ENCODE measurements at regions not wholly inside any gene's neighbourhood (a gene's known extent, or its start where the extent isn't known, plus 50 kb on each side); places are given as distances from the start of the nearest gene placed in this dataset.

DNA sequence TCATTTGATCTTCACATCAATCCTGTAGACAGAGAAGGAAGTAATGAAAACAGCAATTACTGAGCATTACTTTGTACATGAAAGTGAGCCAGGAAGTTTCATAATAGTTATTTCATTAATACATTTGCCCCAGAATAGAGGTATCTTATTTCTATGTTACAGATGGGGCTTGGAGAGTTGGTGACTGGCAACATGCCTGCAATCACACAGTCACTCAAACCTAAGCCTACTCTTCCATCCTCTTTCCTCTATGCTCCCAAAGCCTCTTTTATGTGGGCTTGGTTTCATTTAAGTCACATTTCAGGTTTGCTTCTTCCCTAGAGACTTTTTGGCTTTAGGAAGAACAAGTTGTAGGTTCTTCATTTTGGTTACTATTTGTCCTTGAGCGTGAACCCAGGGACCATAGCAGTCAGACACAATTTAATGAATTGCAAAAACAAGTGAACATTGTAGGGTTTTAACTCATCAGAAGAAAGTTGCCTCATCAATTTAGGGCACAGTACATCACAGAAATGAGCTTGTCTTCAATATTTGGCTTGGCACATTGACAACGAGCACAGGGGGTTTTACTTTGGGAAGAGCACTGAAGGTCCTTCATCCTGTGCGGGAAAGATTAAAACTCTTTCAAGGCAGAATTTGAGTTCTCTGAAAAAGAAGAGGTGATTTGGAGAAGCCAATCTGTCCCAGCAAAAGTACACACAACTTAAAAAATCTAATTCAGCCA lies 381.1 kb downstream of the TMEM38B start:
- no peak overlapping the region for H2AFZ ChIP-seq (ENCODE audit: low read length)
- no peak overlapping the region for H3K9ac ChIP-seq (ENCODE audit: low read length)
- H3K9me2 ChIP-seq (replicated peaks; ENCODE audit: insufficient read depth, low read length): no peaks in the 10 kb centered on the region
- no peaks in the 10 kb centered on the region for H3K27me3 ChIP-seq (ENCODE audit: low read length)
- no peak overlapping the region for H3K4me3 ChIP-seq (ENCODE audit: low read length)
- no peak overlapping the region for H3K4me2 ChIP-seq (ENCODE audit: low read depth, low read length, poor library complexity, severe bottlenecking)
- no peaks in the 10 kb centered on the region for H3K4me1 ChIP-seq (ENCODE audit: low read length)
- no peak for DNase-seq
- no peaks in the 10 kb centered on the region for H3K9me3 ChIP-seq (ENCODE audit: low read length)
- H3K27ac ChIP-seq (ENCODE audit: low read length): no peak overlapping the region
- H4K20me1 ChIP-seq (ENCODE audit: insufficient read depth, low read depth, low read length): no peaks in the 10 kb centered on the region
- no peaks in the 10 kb centered on the region for H3K79me2 ChIP-seq (ENCODE audit: low read length)
- H3K36me3 ChIP-seq (ENCODE audit: insufficient read depth, low read length): no peaks in the 10 kb centered on the region

DNA sequence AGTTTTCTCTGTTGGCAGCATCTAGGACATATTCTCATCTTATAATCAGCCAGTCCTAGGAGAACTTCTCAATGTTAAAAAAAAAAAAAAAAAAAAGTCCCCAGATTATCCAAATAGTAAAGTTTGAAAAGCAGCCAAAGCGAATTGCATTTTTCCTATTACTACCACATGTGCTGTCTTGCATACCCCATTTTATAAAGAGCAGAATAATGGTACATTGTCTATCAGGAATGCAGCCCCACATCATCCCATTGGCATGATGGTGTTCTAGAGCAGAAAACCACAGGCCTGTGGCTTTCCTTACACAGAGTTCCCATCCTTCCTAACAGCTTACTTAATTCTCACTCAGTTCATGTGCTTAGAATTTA lies 381.6 kb downstream of the TMEM38B start:
- Histone ChIP-seq H3K27ac (ENCODE audit: low read length) (no peak overlapping the region), H3K4me3 (ENCODE audit: low read length) (no peak overlapping the region)

DNA sequence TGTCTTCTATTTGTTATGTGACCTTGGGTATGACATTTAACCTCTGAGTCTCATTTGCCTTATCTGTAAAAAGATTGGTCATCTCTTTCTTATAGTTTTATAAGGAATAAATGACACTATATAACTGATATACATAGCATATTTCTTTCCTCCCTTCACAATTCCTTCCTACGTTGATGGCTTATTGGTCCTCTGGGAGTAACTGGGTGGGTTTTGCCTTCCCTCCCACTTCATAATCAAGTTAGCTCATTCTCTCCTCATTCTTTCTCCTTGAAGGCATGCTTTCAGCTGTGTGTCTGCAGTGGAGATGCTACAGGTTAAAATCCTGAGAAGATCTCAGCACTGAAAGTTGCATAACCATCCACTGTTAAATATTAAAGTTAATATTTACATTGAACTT lies 382.4 kb downstream of the TMEM38B start:
- Histone ChIP-seq H3K9ac (ENCODE audit: low read length) (no peak overlapping the region), H2AFZ (ENCODE audit: low read length) (no peak overlapping the region), H3K9me2 (replicated peaks; ENCODE audit: insufficient read depth, low read length) (no peaks in the 10 kb centered on the region), H3K4me2 (ENCODE audit: low read depth, low read length, poor library complexity, severe bottlenecking) (no peak overlapping the region), H3K27me3 (ENCODE audit: low read length) (peaks cover 3% of the 10 kb centered on the region; the same call in 1 of the 2 replicates), H3K4me3 (ENCODE audit: low read length) (no peak overlapping the region), H3K27ac (ENCODE audit: low read length) (no peak overlapping the region), H3K36me3 (ENCODE audit: insufficient read depth, low read length) (no peaks in the 10 kb centered on the region), H3K9me3 (ENCODE audit: low read length) (no peaks in the 10 kb centered on the region), H3K79me2 (ENCODE audit: low read length) (no peaks in the 10 kb centered on the region), H3K4me1 (ENCODE audit: low read length) (no peaks in the 10 kb centered on the region), H4K20me1 (ENCODE audit: insufficient read depth, low read depth, low read length) (no peaks in the 10 kb centered on the region)
- DNase-seq: no peak

More for the DNA sequence above, 381.6 kb downstream of the TMEM38B start:
- Histone ChIP-seq H3K4me1 (ENCODE audit: low read length) (no peaks in the 10 kb centered on the region), H2AFZ (ENCODE audit: low read length) (no peak overlapping the region), H3K9me2 (replicated peaks; ENCODE audit: insufficient read depth, low read length) (no peaks in the 10 kb centered on the region), H4K20me1 (ENCODE audit: insufficient read depth, low read depth, low read length) (no peaks in the 10 kb centered on the region), H3K4me2 (ENCODE audit: low read depth, low read length, poor library complexity, severe bottlenecking) (no peak overlapping the region), H3K79me2 (ENCODE audit: low read length) (no peaks in the 10 kb centered on the region), H3K9me3 (ENCODE audit: low read length) (no peaks in the 10 kb centered on the region), H3K27me3 (ENCODE audit: low read length) (peaks cover 1% of the 10 kb centered on the region; the same call in 1 of the 2 replicates), H3K9ac (ENCODE audit: low read length) (no peak overlapping the region), H3K36me3 (ENCODE audit: insufficient read depth, low read length) (no peaks in the 10 kb centered on the region)
- DNase-seq: no peak

DNA sequence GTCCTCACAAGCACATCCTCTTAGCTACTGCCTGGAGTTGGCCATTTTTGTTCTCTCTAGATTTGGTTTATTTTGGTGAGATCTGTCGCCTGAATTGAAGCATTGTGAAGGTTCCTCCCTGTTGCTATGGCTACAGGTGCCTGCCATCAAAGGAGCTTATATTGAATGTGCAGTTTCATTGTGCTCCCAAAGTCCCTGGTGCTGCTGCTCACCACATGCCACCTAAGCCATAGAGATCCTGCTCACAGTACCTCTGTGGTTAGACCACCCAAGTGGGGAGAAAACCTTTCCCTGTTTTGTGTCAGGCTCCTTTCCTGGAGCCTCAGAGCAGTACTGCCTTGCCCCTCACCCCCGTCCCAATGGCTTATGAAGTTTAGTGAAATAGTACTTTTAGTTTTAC lies 383.4 kb downstream of the TMEM38B start:
- Histone ChIP-seq H3K9ac (ENCODE audit: low read length) (no peak overlapping the region), H3K4me1 (ENCODE audit: low read length) (no peaks in the 10 kb centered on the region), H3K36me3 (ENCODE audit: insufficient read depth, low read length) (no peaks in the 10 kb centered on the region), H3K27ac (ENCODE audit: low read length) (no peak overlapping the region), H3K27me3 (ENCODE audit: low read length) (peaks cover 3% of the 10 kb centered on the region; the same call in 1 of the 2 replicates), H3K4me3 (ENCODE audit: low read length) (no peak overlapping the region), H2AFZ (ENCODE audit: low read length) (no peak overlapping the region), H3K9me2 (replicated peaks; ENCODE audit: insufficient read depth, low read length) (no peaks in the 10 kb centered on the region), H3K79me2 (ENCODE audit: low read length) (no peaks in the 10 kb centered on the region), H3K9me3 (ENCODE audit: low read length) (no peaks in the 10 kb centered on the region), H3K4me2 (ENCODE audit: low read depth, low read length, poor library complexity, severe bottlenecking) (no peak overlapping the region), H4K20me1 (ENCODE audit: insufficient read depth, low read depth, low read length) (no peaks in the 10 kb centered on the region)
- no peak for DNase-seq

DNA sequence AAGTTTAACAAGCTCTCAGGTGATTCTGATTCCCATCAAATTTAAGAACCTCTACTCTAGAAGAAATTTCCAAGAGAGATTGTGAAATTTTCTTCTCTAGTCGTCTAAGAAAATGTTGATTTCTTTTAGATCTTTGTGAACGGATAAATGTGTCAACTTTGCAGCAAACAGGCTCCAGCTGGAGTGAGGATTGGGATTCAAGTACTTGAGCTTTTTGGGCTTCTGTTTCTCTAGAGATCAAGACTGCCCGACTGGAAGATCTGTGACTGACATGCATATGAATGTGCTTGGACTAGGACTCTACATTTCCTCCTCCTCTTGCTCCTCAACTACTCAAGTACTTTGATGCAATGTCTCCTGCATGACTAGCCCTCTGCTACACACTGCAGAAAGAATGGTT lies 388.3 kb downstream of the TMEM38B start:
- no peak overlapping the region for H3K4me2 ChIP-seq (ENCODE audit: low read depth, low read length, poor library complexity, severe bottlenecking)
- H4K20me1 ChIP-seq (ENCODE audit: insufficient read depth, low read depth, low read length): no peaks in the 10 kb centered on the region

DNA sequence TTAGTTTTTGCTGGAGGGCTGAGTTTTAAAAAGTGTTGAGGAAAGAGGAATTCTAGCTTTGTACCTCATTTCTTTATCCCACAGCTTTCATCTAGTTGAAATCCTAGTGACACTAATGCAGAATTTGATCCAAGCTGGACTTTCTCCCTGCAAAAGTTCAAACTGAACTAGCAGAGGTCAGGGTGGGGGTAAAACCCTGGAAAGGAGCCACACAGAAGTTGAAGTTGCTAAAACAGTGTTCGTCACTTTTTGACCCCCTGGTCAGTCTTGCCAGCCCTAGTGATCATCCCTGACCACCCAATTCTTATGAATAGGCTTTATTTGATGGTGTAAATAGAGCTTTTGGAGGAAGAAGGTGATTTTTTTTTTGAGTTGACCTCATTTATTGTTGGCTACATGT lies 390.4 kb downstream of the TMEM38B start:
- H3K4me2 ChIP-seq (ENCODE audit: low read depth, low read length, poor library complexity, severe bottlenecking): no peak overlapping the region
- no peaks in the 10 kb centered on the region for H4K20me1 ChIP-seq (ENCODE audit: insufficient read depth, low read depth, low read length)
- no peak overlapping the region for H3K4me3 ChIP-seq (ENCODE audit: low read length)
- H3K27me3 ChIP-seq (ENCODE audit: low read length): peaks cover 3% of the 10 kb centered on the region; the same call in 1 of the 2 replicates
- no peak overlapping the region for H3K9ac ChIP-seq (ENCODE audit: low read length)
- no peaks in the 10 kb centered on the region for H3K9me2 ChIP-seq (replicated peaks; ENCODE audit: insufficient read depth, low read length)
- no peaks in the 10 kb centered on the region for H3K9me3 ChIP-seq (ENCODE audit: low read length)
- H3K36me3 ChIP-seq (ENCODE audit: insufficient read depth, low read length): no peaks in the 10 kb centered on the region
- H3K27ac ChIP-seq (ENCODE audit: low read length): no peak overlapping the region
- H3K4me1 ChIP-seq (ENCODE audit: low read length): no peaks in the 10 kb centered on the region
- DNase-seq: no peak
- no peaks in the 10 kb centered on the region for H3K79me2 ChIP-seq (ENCODE audit: low read length)
- H2AFZ ChIP-seq (ENCODE audit: low read length): no peak overlapping the region

More for the DNA sequence above, 388.3 kb downstream of the TMEM38B start:
- H2AFZ ChIP-seq (ENCODE audit: low read length): no peak overlapping the region
- no peaks in the 10 kb centered on the region for H3K4me1 ChIP-seq (ENCODE audit: low read length)
- H3K27ac ChIP-seq (ENCODE audit: low read length): no peak overlapping the region
- H3K9me2 ChIP-seq (replicated peaks; ENCODE audit: insufficient read depth, low read length): no peaks in the 10 kb centered on the region
- no peaks in the 10 kb centered on the region for H3K9me3 ChIP-seq (ENCODE audit: low read length)
- no peak for DNase-seq
- no peak overlapping the region for H3K4me3 ChIP-seq (ENCODE audit: low read length)
- peaks cover 3% of the 10 kb centered on the region; the same call in 1 of the 2 replicates for H3K27me3 ChIP-seq (ENCODE audit: low read length)
- H3K79me2 ChIP-seq (ENCODE audit: low read length): no peaks in the 10 kb centered on the region
- no peak overlapping the region for H3K9ac ChIP-seq (ENCODE audit: low read length)
- H3K36me3 ChIP-seq (ENCODE audit: insufficient read depth, low read length): no peaks in the 10 kb centered on the region

DNA sequence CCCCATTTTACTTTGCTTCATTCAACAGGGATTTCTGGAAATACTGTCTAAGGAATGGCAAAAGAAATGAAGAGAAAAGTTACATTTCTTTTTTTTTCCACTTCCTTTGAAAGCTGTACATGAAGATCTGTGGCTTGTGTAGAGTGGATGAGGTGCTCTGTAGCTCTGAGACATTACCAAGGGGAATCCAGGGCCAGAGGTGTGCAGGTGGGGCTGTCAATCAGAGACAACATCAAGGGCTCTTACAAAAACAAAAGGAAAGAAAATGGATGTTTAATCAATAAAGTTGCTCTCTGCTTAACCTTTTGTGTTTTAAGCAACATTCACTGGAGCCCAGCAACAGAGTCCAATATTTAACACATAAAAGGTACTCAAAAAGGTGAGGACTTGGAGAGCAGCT lies 391.1 kb downstream of the TMEM38B start:
- Histone ChIP-seq H3K9ac (ENCODE audit: low read length) (no peak overlapping the region), H3K79me2 (ENCODE audit: low read length) (no peaks in the 10 kb centered on the region), H3K9me2 (replicated peaks; ENCODE audit: insufficient read depth, low read length) (no peaks in the 10 kb centered on the region), H3K27me3 (ENCODE audit: low read length) (peaks cover 3% of the 10 kb centered on the region; the same call in 1 of the 2 replicates), H3K9me3 (ENCODE audit: low read length) (no peaks in the 10 kb centered on the region), H3K4me1 (ENCODE audit: low read length) (no peaks in the 10 kb centered on the region), H3K27ac (ENCODE audit: low read length) (no peak overlapping the region), H3K36me3 (ENCODE audit: insufficient read depth, low read length) (no peaks in the 10 kb centered on the region), H4K20me1 (ENCODE audit: insufficient read depth, low read depth, low read length) (no peaks in the 10 kb centered on the region), H3K4me3 (ENCODE audit: low read length) (no peak overlapping the region), H2AFZ (ENCODE audit: low read length) (no peak overlapping the region), H3K4me2 (ENCODE audit: low read depth, low read length, poor library complexity, severe bottlenecking) (no peak overlapping the region)
- no peak for DNase-seq

DNA sequence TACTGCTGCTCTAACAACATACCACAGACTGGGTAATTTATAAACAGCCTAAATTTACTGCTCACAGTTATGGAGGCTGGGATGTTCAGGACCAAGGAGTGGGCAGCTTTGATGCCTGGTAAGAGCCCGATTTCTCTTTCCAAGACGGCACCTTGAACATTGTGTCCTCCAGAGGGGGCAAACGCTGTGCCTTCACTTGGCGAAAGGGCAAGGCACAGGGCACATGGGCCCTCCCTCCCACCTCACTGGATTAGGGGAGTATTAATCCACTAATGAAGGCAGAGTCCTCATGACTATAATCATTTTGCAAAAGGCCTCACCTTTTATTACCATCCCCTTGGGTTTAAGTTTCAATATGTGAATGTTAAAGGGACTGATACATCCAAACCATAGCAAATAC lies 397.7 kb downstream of the TMEM38B start:
- Histone ChIP-seq H2AFZ (ENCODE audit: low read length) (no peak overlapping the region), H3K9me3 (ENCODE audit: low read length) (no peaks in the 10 kb centered on the region), H3K27me3 (ENCODE audit: low read length) (no peaks in the 10 kb centered on the region), H3K36me3 (ENCODE audit: insufficient read depth, low read length) (no peaks in the 10 kb centered on the region), H3K9me2 (replicated peaks; ENCODE audit: insufficient read depth, low read length) (0 out of 2 replicates have a peak, but pooled peaks cover 2% of the 10 kb centered on the region), H3K9ac (ENCODE audit: low read length) (no peak overlapping the region), H3K79me2 (ENCODE audit: low read length) (no peaks in the 10 kb centered on the region), H3K4me3 (ENCODE audit: low read length) (no peak overlapping the region), H4K20me1 (ENCODE audit: insufficient read depth, low read depth, low read length) (no peaks in the 10 kb centered on the region), H3K4me1 (ENCODE audit: low read length) (no peaks in the 10 kb centered on the region), H3K27ac (ENCODE audit: low read length) (no peak overlapping the region), H3K4me2 (ENCODE audit: low read depth, low read length, poor library complexity, severe bottlenecking) (no peak overlapping the region)
- DNase-seq: no peak

All from Karpas-422 (cell line).